Upper lobe of left lung (tissue), 4 donors: ENCODE measurements at regions not wholly inside any gene's neighbourhood (a gene's known extent, or its start where the extent isn't known, plus 50 kb on each side); places are given as distances from the start of the nearest gene placed in this dataset.

Experiments
- EP300 ChIP-seq, 4 donors: sonication (generic); formaldehyde crosslinking; IDR thresholded peaks; one replicate each; pipeline ENCODE4 v1.5.1; 2017; ENCODE audit warnings: antibody characterized with exemption in 4 of 4, control low read depth in 2 of 4
- POLR2A ChIP-seq, 4 donors: fragments of 450-650 bp; IDR thresholded peaks; one replicate each; pipeline ENCODE4 v1.5.1; 2016 to 2017; ENCODE audit warnings: antibody characterized with exemption in 4 of 4, mild to moderate bottlenecking in 2 of 4
- POLR2AphosphoS5 ChIP-seq, 2 donors: sonication (generic); formaldehyde crosslinking; IDR thresholded peaks; one replicate each; pipeline ENCODE4 v1.5.1; 2017; ENCODE audit warnings: antibody characterized with exemption in 2 of 2

- TF ChIP-seq EP300 (IDR thresholded peaks at IDR 0.05) (no peak), POLR2AphosphoS5 (IDR thresholded peaks at IDR 0.05) (no peak), POLR2A (IDR thresholded peaks at IDR 0.05) (no peak)
Measured at GRCh38 chr20:29876911-29877285, 1380.6 kb upstream of the DEFB115 start.
